ACC112 (cell line): ENCODE measurements at regions not wholly inside any gene's neighbourhood (a gene's known extent, or its start where the extent isn't known, plus 50 kb on each side); places are given as distances from the start of the nearest gene placed in this dataset.
"Not testable (repeated sequence)": the region's sequence is repeated elsewhere in the genome, so short reads cannot be mapped to it uniquely, and the experiment has no call there.

Experiments used
- H2AFZ ChIP-seq: fragments of 200-600 bp; sonication (generic); one replicate; pipeline ENCODE4 v1.6.0; 2017; ENCODE audit warnings: antibody characterized with exemption, low read length; ENCODE audit not compliant: unreplicated experiment
- H3K27ac ChIP-seq: fragments of 200-600 bp; sonication (generic); 2 replicates; pipeline ENCODE4 v1.5.1; 2014; ENCODE audit warnings: low read depth, mild to moderate bottlenecking, antibody characterized with exemption, low read length, moderate library complexity
- H3K27me3 ChIP-seq: fragments of 200-600 bp; sonication (generic); 2 replicates; pipeline ENCODE4 v1.6.1; 2014; ENCODE audit warnings: mild to moderate bottlenecking, antibody characterized with exemption, low read length, moderate library complexity, mixed read lengths; ENCODE audit not compliant: insufficient read depth
- H3K36me3 ChIP-seq: fragments of 200-600 bp; sonication (generic); 2 replicates; pipeline ENCODE4 v1.6.1; 2016; ENCODE audit warnings: mild to moderate bottlenecking, antibody characterized with exemption, low read length, moderate library complexity, mixed read lengths; ENCODE audit not compliant: insufficient read depth
- H3K4me1 ChIP-seq: fragments of 200-600 bp; sonication (generic); one replicate; pipeline ENCODE4 v1.6.1; 2016; ENCODE audit warnings: low read length, mixed read lengths; ENCODE audit not compliant: insufficient read depth, unreplicated experiment, control insufficient read depth
- H3K4me3 ChIP-seq: fragments of 200-600 bp; sonication (generic); 2 replicates; pipeline ENCODE4 v1.5.1; 2014; ENCODE audit warnings: mild to moderate bottlenecking, low read depth, low read length
- H3K79me2 ChIP-seq: fragments of 200-600 bp; sonication (generic); one replicate; pipeline ENCODE4 v1.6.0; 2016; ENCODE audit warnings: low read length; ENCODE audit not compliant: control insufficient read depth, unreplicated experiment, insufficient read depth

- H3K79me2 ChIP-seq, result no peaks in the 10 kb centered on the region
- H3K4me3 ChIP-seq, result no peak overlapping the region
- H2AFZ ChIP-seq, result no peak overlapping the region
- H3K27ac ChIP-seq, result no peak overlapping the region
- H3K36me3 ChIP-seq, result no peaks in the 10 kb centered on the region
- H3K27me3 ChIP-seq, result no peaks in the 10 kb centered on the region
- peaks cover 1% of the 10 kb centered on the region for H3K4me1 ChIP-seq
Measured at GRCh38 chr7:66537380-66537779, 91.3 kb upstream of the KCTD7 start.

GRCh38 chr7:66537876-66538275, 90.8 kb upstream of the KCTD7 start:
- Histone ChIP-seq H3K27me3 (no peaks in the 10 kb centered on the region), H3K4me1 (peaks cover 6% of the 10 kb centered on the region), H3K36me3 (no peaks in the 10 kb centered on the region), H2AFZ (no peak overlapping the region), H3K27ac (no peak overlapping the region), H3K4me3 (no peak overlapping the region), H3K79me2 (no peaks in the 10 kb centered on the region)

- Histone ChIP-seq H3K27ac (no peak overlapping the region), H3K4me1 (peaks cover 8% of the 10 kb centered on the region), H3K4me3 (no peak overlapping the region), H2AFZ (no peak overlapping the region), H3K27me3 (no peaks in the 10 kb centered on the region), H3K79me2 (no peaks in the 10 kb centered on the region), H3K36me3 (no peaks in the 10 kb centered on the region)
Measured at GRCh38 chr7:66539264-66539623, 89.4 kb upstream of the KCTD7 start.

- Histone ChIP-seq H3K79me2 (no peaks in the 10 kb centered on the region), H2AFZ (no peak overlapping the region), H3K27ac (no peak overlapping the region), H3K4me1 (peaks cover 8% of the 10 kb centered on the region), H3K27me3 (no peaks in the 10 kb centered on the region), H3K4me3 (no peak overlapping the region), H3K36me3 (no peaks in the 10 kb centered on the region)
Measured at GRCh38 chr7:66539902-66540375, 88.7 kb upstream of the KCTD7 start.

GRCh38 chr7:66542049-66542448, 86.6 kb upstream of the KCTD7 start:
- Histone ChIP-seq H3K27me3 (no peaks in the 10 kb centered on the region), H3K4me3 (no peak overlapping the region), H3K79me2 (no peaks in the 10 kb centered on the region), H3K36me3 (no peaks in the 10 kb centered on the region), H2AFZ (no peak overlapping the region), H3K27ac (peak overlapping the region; percentile 39; the same call in 1 of the 2 replicates), H3K4me1 (peaks cover 8% of the 10 kb centered on the region)

DNA sequence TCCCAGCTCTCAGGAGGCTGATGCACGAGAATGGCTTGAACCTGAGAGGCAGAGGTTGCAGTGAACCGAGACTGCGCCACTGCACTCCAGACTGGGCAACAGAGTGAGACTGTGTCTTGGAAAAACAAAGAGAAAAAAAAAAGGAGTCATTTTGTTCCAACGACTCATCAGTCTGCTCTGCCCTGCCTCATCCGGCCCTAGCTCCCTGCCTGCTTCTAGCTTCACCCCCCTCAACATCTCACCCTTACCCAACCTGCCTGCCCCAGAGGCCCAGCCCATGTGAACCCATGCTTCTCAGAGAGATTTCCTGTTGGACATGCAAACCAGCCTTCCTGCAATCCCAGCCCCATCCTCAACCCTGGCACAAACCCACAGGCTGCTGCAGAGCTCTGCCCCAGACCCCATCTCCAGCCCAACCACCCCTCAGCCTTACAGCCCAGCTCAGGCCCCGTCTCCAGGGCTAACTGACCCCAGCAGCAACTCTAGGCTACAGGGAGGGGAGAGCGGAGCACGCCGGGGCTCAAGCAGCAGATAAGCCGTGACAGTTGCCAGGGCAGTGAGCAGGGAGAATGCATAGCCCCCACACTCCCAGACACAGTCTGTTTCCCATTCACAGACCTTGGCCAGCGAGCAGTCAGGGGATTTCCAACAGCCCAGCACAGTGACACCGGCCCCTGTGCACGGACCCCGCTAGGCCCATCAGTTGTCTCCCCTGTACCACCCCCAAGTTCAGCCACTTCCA, 86.0 kb upstream of the KCTD7 start:
- Histone ChIP-seq H3K36me3 (no peaks in the 10 kb centered on the region), H3K27me3 (no peaks in the 10 kb centered on the region), H3K27ac (peak overlapping the region; percentile 42), H3K4me3 (no peak overlapping the region), H3K4me1 (peaks cover 8% of the 10 kb centered on the region), H2AFZ (no peak overlapping the region), H3K79me2 (no peaks in the 10 kb centered on the region)

DNA sequence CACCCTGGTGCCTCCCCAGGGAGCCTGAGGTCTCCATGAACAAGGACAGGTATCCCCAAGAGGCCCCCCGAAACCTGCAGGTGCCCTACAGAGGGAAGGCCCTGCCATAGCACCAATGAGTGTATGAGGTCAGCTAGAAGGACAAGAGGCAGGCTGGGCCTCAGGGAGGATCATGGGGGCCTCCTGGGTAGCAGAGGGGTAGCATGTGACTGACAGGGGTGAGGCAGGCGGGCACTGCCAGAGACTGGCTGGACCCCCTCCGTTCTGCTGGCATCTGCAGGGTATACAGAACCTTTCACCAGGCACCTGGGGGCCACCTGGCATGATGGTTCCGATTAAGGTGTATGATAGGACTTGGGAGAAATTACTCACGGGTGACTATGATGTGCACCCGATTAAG, 79.2 kb upstream of the KCTD7 start:
- Histone ChIP-seq H3K79me2 (peaks cover 3% of the 10 kb centered on the region), H2AFZ (no peak overlapping the region), H3K27ac (no peak overlapping the region), H3K4me1 (peaks cover 5% of the 10 kb centered on the region), H3K36me3 (peaks cover 7% of the 10 kb centered on the region; the same call in 1 of the 2 replicates), H3K4me3 (no peak overlapping the region), H3K27me3 (no peaks in the 10 kb centered on the region)

GRCh38 chr7:66553001-66553400, 75.7 kb upstream of the KCTD7 start:
- Histone ChIP-seq H3K36me3 (peaks cover 9% of the 10 kb centered on the region; the same call in 1 of the 2 replicates), H3K4me3 (no peak overlapping the region), H3K27ac (peak overlapping the region; percentile 65; the same call in 1 of the 2 replicates)

GRCh38 chr7:66553675-66554074, 75.0 kb upstream of the KCTD7 start:
- H2AFZ ChIP-seq, H3K79me2 ChIP-seq, H3K4me1 ChIP-seq, H3K27ac ChIP-seq, H3K4me3 ChIP-seq, H3K36me3 ChIP-seq, H3K27me3 ChIP-seq: not testable (repeated sequence)

More at GRCh38 chr7:66553001-66553400, 75.7 kb upstream of the KCTD7 start:
- no peak overlapping the region for H2AFZ ChIP-seq
- peaks cover 5% of the 10 kb centered on the region for H3K4me1 ChIP-seq
- peaks cover 8% of the 10 kb centered on the region for H3K79me2 ChIP-seq
- H3K27me3 ChIP-seq, result no peaks in the 10 kb centered on the region

- H3K4me3 ChIP-seq, H3K27me3 ChIP-seq, H2AFZ ChIP-seq, H3K27ac ChIP-seq, H3K4me1 ChIP-seq, H3K36me3 ChIP-seq, H3K79me2 ChIP-seq: not testable (repeated sequence)
Measured at GRCh38 chr7:66554291-66554690, 74.4 kb upstream of the KCTD7 start.

DNA sequence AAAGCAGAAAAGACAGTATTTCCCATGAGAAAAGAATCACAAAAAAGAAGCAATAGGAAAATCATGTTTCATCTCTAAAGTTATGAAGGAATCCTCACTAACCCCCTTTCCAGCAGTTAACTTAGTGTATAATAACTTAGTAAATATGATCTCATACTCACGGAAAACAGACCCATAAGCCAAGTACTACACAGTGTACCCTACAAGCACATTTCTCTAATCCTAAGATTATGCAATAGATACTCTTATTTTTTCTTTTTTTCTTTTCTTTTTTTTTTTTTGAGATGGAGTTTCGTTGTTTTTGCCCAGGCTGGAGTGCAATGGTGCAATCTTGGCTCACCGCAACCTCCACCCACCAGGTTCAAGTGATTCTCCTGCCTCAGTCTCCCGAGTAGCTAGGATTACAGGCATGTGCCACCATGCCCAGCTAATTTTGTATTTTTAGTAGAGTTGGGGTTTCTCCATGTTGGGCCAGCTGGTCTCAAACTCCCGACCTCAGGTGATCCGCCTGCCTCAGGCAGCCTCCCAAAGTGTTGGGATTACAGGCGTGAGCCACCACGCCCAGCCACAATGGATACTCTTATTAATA, 73.7 kb upstream of the KCTD7 start:
- not testable (repeated sequence) for H3K27ac ChIP-seq, H2AFZ ChIP-seq, H3K4me1 ChIP-seq, H3K79me2 ChIP-seq, H3K4me3 ChIP-seq, H3K27me3 ChIP-seq, H3K36me3 ChIP-seq
